Uterus (tissue), 2 donors: ENCODE measurements at regions not wholly inside any gene's neighbourhood (a gene's known extent, or its start where the extent isn't known, plus 50 kb on each side); places are given as distances from the start of the nearest gene placed in this dataset.

Source experiments
- CTCF ChIP-seq, 4 experiments: fragments of 200-600 bp in 2 of 4; fragments of 450-650 bp in 2 of 4; sonication (generic) in 2 of 4; IDR thresholded peaks; one replicate each; pipeline ENCODE4 v1.5.1; 2016 to 2019; ENCODE audit warnings: antibody characterized with exemption in 4 of 4, mild to moderate bottlenecking in 2 of 4, moderate library complexity in 1 of 4
- POLR2A ChIP-seq, 2 donors: fragments of 450-650 bp; IDR thresholded peaks; one replicate each; pipeline ENCODE4 v1.6.1; 2016; ENCODE audit warnings: antibody characterized with exemption in 2 of 2, mild to moderate bottlenecking in 1 of 2, moderate library complexity in 1 of 2

- TF ChIP-seq CTCF (IDR thresholded peaks at IDR 0.05) (no peak), POLR2A (IDR thresholded peaks at IDR 0.05) (no peak)
These were observed 217.7 kb downstream of the ARPP21 start for GRCh38 chr3:35857004-35857403.
